ENCODE measurements at regions not wholly inside any gene's neighbourhood (a gene's known extent, or its start where the extent isn't known, plus 50 kb on each side); places are given as distances from the start of the nearest gene placed in this dataset.

GRCh38 chr5:124527220-124527991 lies 219.0 kb downstream of the ZNF608 start:
- TF ChIP-seq POLR2A (IDR thresholded peaks at IDR 0.05), result no peak
- no peak for TF ChIP-seq CTCF (IDR thresholded peaks at IDR 0.05)

Measured in right lobe of liver (tissue), 4 donors.